ENCODE measurements at regions not wholly inside any gene's neighbourhood (a gene's known extent, or its start where the extent isn't known, plus 50 kb on each side); places are given as distances from the start of the nearest gene placed in this dataset.

DNA sequence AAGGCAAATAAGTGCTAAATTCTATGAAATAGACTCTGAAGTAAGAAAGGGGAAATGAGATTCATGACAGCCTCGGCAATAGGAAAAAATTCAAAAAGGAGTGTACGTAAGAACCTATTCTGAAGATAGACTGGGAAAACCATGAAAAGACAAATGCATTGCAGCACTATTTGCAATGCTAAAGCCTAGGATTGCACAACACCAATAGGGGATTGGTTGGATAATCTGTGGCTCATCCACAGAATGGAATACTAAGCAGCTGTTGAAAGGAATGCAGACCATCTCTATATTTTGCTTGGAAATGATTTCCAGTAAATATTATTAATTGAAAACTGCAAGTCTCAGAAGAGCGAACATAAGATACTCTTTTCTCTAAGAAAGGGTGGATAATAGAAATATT lies 91.7 kb upstream of the CLMP start:
- DNase-seq (ENCODE audit: low read depth) = peak; percentile 21
- Histone ChIP-seq H3K27me3 (ENCODE audit: control insufficient read depth, insufficient read depth, low read length) (peaks cover 2% of the 10 kb centered on the region), H3K4me3 (ENCODE audit: low read depth, low read length) (no peak overlapping the region), H3K36me3 (ENCODE audit: control insufficient read depth, insufficient read depth, low read length) (no peaks in the 10 kb centered on the region)
- TF ChIP-seq, protein P1, sequence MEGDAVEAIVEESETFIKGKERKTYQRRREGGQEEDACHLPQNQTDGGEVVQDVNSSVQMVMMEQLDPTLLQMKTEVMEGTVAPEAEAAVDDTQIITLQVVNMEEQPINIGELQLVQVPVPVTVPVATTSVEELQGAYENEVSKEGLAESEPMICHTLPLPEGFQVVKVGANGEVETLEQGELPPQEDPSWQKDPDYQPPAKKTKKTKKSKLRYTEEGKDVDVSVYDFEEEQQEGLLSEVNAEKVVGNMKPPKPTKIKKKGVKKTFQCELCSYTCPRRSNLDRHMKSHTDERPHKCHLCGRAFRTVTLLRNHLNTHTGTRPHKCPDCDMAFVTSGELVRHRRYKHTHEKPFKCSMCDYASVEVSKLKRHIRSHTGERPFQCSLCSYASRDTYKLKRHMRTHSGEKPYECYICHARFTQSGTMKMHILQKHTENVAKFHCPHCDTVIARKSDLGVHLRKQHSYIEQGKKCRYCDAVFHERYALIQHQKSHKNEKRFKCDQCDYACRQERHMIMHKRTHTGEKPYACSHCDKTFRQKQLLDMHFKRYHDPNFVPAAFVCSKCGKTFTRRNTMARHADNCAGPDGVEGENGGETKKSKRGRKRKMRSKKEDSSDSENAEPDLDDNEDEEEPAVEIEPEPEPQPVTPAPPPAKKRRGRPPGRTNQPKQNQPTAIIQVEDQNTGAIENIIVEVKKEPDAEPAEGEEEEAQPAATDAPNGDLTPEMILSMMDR (IDR thresholded peaks at IDR 0.05; ENCODE audit: insufficient read depth, low read length, severe bottlenecking) = no peak
- no peak for FAIRE-seq

DNA sequence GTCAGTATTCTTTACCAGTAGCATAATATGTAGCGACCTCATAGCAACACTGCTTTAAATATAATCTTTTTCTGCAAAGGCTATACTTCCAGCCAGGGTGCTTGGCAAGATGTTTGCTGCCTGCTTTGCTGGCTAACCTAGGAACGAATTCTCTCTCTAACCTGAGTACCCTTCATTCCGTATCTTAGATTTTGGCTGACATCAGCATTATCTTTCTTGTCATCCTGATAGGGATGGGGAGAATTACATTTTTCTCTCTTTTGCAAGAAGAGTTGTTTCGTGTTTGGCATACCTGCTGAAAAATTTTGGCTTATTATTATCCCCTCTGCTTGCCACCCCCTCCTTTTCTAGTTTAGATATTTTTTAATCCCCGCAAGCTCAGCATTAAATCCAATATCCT lies 91.2 kb upstream of the CLMP start:
- TF ChIP-seq, protein P1 (IDR thresholded peaks at IDR 0.05; ENCODE audit: insufficient read depth, low read length, severe bottlenecking) = no peak
- no peaks in the 10 kb centered on the region for H3K36me3 ChIP-seq (ENCODE audit: control insufficient read depth, insufficient read depth, low read length)
- no peak for FAIRE-seq
- H3K4me3 ChIP-seq (ENCODE audit: low read depth, low read length) = no peak overlapping the region
- H3K27me3 ChIP-seq (ENCODE audit: control insufficient read depth, insufficient read depth, low read length) = peaks cover 3% of the 10 kb centered on the region
- DNase-seq (ENCODE audit: low read depth) = no peak

- peaks cover 3% of the 10 kb centered on the region for H3K27me3 ChIP-seq (ENCODE audit: control insufficient read depth, insufficient read depth, low read length)
- H3K36me3 ChIP-seq (ENCODE audit: control insufficient read depth, insufficient read depth, low read length) = no peaks in the 10 kb centered on the region
- no peak for DNase-seq (ENCODE audit: low read depth)
- TF ChIP-seq, protein P1 (IDR thresholded peaks at IDR 0.05; ENCODE audit: insufficient read depth, low read length, severe bottlenecking) = no peak
- no peak for FAIRE-seq
- no peak overlapping the region for H3K4me3 ChIP-seq (ENCODE audit: low read depth, low read length)
These were observed 89.4 kb upstream of the CLMP start for GRCh38 chr11:123284454-123284853.

- TF ChIP-seq, protein P1 (IDR thresholded peaks at IDR 0.05; ENCODE audit: insufficient read depth, low read length, severe bottlenecking) = no peak
- Histone ChIP-seq H3K36me3 (ENCODE audit: control insufficient read depth, insufficient read depth, low read length) (no peaks in the 10 kb centered on the region), H3K4me3 (ENCODE audit: low read depth, low read length) (no peak overlapping the region), H3K27me3 (ENCODE audit: control insufficient read depth, insufficient read depth, low read length) (peaks cover 3% of the 10 kb centered on the region)
- DNase-seq (ENCODE audit: low read depth) = no peak
- FAIRE-seq = no peak
These were observed 87.5 kb upstream of the CLMP start for GRCh38 chr11:123282597-123282996.

GRCh38 chr11:123273616-123274015 lies 78.6 kb upstream of the CLMP start:
- H3K4me3 ChIP-seq (ENCODE audit: low read depth, low read length) = no peak overlapping the region
- no peak for FAIRE-seq
- no peaks in the 10 kb centered on the region for H3K36me3 ChIP-seq (ENCODE audit: control insufficient read depth, insufficient read depth, low read length)
- H3K27me3 ChIP-seq (ENCODE audit: control insufficient read depth, insufficient read depth, low read length) = no peaks in the 10 kb centered on the region
- TF ChIP-seq, protein P1 (IDR thresholded peaks at IDR 0.05; ENCODE audit: insufficient read depth, low read length, severe bottlenecking) = no peak
- DNase-seq (ENCODE audit: low read depth) = no peak

GRCh38 chr11:123272565-123272964 lies 77.5 kb upstream of the CLMP start:
- DNase-seq (ENCODE audit: low read depth) (peak; percentile 92), FAIRE-seq (peak; percentile 88)
- peaks cover 2% of the 10 kb centered on the region for H3K27me3 ChIP-seq (ENCODE audit: control insufficient read depth, insufficient read depth, low read length)
- TF ChIP-seq, protein P1 (IDR thresholded peaks at IDR 0.05; ENCODE audit: insufficient read depth, low read length, severe bottlenecking) = no peak
- H3K4me3 ChIP-seq (ENCODE audit: low read depth, low read length) = no peak overlapping the region
- H3K36me3 ChIP-seq (ENCODE audit: control insufficient read depth, insufficient read depth, low read length) = no peaks in the 10 kb centered on the region

All from bronchial epithelial cell (primary cell).